Stimulated activated CD4-positive, alpha-beta T cell treated with anti-CD3 and anti-CD28 coated beads, TNF-alpha, amount 100 ng/mL, for 1 hour (primary cell): ENCODE measurements at regions not wholly inside any gene's neighbourhood (a gene's known extent, or its start where the extent isn't known, plus 50 kb on each side); places are given as distances from the start of the nearest gene placed in this dataset.

Experiments used
- DNase-seq, 3 donors: peaks; one replicate each; pipeline ENCODE4 v3.0.0-alpha.2; 2020; ENCODE audit warnings: low read depth in 3 of 3, low spot score in 1 of 3

DNA sequence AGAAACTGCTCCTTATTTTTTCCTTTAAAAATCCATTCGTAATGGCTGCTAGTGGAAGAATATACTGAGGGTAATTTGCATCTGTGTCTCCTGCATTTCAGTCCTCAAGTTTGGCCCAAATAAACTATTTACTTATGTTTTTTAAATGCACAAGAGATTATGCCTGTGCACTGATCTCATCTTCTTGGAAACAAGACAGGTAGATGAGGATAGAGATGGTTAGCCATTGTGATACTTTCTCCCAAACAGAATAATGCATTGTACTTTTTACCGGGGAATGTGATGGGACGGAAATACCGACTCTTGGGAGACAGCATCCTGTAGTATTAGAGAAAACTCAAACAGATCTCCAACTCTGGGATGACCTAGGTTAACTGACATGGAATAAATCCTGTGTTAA lies 72.5 kb upstream of the DAB2 start:
- DNase-seq = no peak

GRCh38 chr5:39495227-39495626 lies 70.4 kb upstream of the DAB2 start:
- DNase-seq = no peak

DNA sequence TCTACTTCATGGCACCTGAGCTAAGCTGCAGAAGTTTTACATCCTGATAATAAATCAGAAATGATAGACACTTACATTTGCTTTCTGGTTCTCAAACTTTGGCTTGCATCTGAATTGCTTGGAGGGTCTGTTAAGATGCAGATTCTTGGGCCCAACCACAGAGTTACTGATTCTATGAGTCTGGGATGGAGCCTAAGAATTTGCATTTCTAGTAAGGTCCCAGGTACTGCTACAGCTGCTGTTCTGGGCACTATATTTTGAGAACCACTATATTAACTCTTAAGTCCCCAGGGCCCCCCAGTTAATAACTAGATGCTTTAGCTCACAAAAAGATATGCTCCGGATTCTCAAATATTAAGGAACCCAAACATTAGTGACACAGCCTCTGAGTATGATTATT lies 69.8 kb upstream of the DAB2 start:
- DNase-seq = no peak

- DNase-seq = no peak
Observed at GRCh38 chr5:39494107-39494510, 69.3 kb upstream of the DAB2 start.

DNA sequence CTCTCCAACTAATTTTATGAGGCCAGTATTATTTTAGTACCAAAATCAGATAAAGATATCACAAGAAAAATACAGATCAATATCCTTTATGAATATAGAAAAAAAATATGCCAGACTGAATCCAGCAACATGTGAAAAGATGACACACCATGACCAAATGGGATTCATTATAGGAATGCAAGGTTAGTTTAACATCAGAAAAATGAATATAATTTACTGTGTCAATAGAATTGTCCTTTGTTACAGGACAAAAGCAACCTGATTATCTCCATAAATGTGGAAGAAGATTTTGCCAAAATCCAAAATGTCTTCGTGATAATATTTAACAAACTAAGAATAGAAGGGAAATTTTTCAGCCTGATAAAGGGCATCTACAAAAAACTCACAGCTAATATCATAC lies 66.4 kb upstream of the DAB2 start:
- no peak for DNase-seq

GRCh38 chr5:39489263-39489662 lies 64.5 kb upstream of the DAB2 start:
- DNase-seq = no peak

- DNase-seq = no peak
Observed at GRCh38 chr5:39486790-39487189, 62.0 kb upstream of the DAB2 start.

GRCh38 chr5:39486361-39486760 lies 61.6 kb upstream of the DAB2 start:
- DNase-seq = no peak

GRCh38 chr5:39485079-39485478 lies 60.3 kb upstream of the DAB2 start:
- DNase-seq = no peak

DNA sequence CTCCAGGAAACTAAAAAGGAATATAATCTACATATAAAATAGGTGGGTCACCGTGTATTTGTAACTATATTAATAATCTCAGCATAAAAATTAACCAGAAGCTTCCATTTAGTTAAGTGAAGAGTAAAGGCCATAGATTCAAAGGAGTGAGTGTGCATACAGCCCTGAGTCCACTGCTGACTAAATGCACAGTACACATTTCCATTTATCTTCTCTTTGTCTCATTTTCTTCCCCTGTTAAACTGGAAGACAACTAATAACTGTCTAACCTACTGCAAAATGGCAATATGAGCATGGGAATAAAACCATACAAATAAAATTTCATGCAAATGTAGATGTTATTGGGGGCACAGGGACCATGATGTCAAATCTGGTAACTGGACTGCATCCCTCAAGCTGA lies 59.9 kb upstream of the DAB2 start:
- no peak for DNase-seq

GRCh38 chr5:39482098-39482497 lies 57.3 kb upstream of the DAB2 start:
- no peak for DNase-seq

GRCh38 chr5:39479537-39479936 lies 54.8 kb upstream of the DAB2 start:
- DNase-seq = no peak

DNA sequence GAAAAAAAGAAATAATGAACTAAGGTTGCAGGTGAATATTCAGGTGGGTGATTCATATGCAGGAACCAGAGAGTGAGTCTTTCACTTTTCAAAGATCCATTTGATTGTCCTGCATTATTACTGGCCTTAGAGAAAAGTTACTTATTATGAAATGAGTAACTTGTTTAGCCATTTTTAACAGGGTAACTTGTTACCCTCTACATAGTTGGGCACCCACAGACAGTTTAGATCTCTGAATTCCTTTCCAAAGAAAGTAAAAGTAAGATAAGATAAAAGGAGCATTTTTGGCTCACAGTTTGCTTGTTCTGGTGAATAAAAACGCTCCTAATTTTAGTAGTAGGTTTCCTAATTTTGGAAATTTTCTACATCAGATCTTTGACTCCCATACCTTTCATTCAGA lies 54.1 kb upstream of the DAB2 start:
- no peak for DNase-seq

DNA sequence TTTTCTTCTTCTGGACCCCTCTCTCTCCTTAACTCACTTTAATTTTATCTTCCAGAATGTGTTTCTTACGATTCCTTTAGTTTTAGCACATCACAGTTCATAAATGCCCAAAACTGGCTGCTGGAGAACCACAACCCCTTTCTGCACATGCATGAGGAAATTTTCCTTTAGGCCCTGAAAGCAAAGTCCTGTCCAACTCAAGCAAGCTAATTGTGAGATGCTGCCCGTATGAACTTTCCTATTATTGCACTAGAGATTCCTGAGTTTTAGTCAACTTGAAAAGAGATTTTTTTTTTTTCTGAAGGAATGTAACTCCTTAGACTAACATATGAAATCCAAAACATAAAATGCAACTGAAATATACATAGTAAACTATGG lies 52.1 kb upstream of the DAB2 start:
- no peak for DNase-seq

DNA sequence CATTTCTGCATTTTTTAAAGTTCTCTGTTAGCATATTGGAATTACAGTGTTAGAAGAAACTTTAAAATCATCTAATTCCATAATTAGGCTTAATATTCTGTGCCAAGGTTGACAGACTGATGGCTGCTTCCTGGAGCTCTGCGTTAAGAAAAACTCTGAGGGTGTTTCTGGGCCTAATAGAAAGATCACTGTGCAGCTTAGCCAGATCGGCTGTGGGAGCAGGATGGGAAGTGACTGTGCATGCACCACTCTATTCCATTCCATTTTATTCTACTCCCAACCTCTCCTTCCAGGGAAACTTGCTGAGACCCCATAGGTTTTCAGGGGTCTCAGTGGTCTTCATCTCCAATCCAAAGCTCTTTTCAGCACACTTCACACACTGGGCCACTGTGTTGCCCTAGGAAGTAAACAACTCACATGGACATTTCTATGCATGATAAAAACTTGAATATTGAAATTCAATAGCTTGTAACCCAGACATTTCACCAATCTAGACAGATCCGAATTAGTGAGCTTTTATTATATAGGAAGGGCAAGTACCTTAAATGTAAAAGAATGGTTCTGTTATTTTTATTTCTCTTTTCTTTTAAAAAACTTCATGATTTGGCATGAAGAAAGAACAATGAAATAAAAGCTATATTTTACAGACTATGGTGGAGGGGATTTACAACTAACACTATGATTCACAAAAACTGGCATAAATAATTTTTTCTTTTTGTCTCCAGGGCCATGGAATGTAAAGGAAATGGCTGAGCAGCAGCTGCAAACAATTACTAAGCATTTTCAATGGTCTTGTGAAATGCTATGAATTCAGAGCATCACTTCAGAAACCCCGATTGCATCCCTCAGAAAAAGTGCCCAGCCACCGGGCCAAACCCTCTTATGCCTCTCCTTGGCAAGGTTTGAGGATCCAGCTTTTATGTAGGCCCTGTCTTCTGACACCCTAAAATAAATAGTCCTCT lies 51.4 kb upstream of the DAB2 start:
- DNase-seq = no peak

DNA sequence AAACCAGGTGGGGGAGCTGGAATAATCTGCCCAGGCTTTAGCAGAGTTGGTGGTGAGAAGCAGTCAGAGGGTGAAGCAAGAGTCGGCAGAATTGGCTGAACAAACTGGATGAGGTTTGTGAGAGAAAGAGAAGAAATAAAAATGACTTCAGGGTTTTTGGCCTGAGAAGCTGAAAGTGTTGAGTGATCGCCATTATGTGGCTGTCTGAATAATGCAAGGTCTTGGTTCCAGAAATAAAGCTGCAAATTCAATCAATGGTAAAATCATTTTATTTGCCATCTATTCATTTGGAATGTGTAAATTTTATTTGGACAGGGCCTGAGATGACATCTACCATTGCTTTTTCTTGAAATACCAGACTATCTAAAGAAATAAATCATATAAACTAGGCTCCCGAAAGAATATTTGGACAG lies 50.4 kb upstream of the DAB2 start:
- DNase-seq = no peak
